ENCODE measurements at regions not wholly inside any gene's neighbourhood (a gene's known extent, or its start where the extent isn't known, plus 50 kb on each side); places are given as distances from the start of the nearest gene placed in this dataset.

- no peak for TF ChIP-seq POLR2A (IDR thresholded peaks at IDR 0.05)
- TF ChIP-seq POLR2AphosphoS5 (IDR thresholded peaks at IDR 0.05), result no peak
Measured at GRCh38 chr17:27089929-27090247, 204.0 kb upstream of the WSB1 start.

Measured in sigmoid colon (tissue), 4 donors.